ENCODE measurements at regions not wholly inside any gene's neighbourhood (a gene's known extent, or its start where the extent isn't known, plus 50 kb on each side); places are given as distances from the start of the nearest gene placed in this dataset.

DNA sequence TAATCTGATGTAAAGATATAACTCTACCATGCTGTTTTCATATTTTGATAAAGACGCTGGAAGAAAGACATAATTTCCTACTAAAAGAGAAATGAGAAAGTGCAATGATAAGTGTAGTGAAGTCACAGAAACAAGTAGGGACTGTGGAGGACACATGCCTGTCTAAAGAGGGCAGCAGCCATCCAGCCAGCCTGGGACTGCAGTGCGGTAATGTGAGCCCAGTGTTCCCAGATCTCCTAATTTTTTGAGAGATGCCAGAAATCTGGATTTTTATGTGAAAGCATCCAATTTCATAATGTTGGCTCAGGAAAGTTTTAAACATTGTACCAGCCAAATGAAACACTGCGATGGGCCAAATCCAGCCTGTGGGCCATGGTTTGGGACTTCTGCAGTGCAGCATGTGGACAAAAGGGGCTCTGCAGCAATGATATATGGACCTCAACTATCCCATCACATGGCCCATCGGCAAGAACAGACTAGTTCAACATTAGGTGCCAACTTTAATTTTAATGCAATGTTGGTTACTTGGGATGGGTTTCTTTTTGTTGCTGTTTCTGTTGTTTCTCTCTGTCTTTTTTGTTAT, 329.5 kb downstream of the LTN1 start:
- no peak for DNase-seq
- Histone ChIP-seq H3K4me1 (no peaks in the 10 kb centered on the region), H3K4me3 (no peak overlapping the region), H3K27me3 (no peaks in the 10 kb centered on the region), H3K27ac (no peak overlapping the region), H3K36me3 (no peaks in the 10 kb centered on the region), H3K9me3 (no peaks in the 10 kb centered on the region)
- no peak for ATAC-seq
- intact Hi-C loops (cut with DNase I) = no loop called here
- TF ChIP-seq, protein P1, sequence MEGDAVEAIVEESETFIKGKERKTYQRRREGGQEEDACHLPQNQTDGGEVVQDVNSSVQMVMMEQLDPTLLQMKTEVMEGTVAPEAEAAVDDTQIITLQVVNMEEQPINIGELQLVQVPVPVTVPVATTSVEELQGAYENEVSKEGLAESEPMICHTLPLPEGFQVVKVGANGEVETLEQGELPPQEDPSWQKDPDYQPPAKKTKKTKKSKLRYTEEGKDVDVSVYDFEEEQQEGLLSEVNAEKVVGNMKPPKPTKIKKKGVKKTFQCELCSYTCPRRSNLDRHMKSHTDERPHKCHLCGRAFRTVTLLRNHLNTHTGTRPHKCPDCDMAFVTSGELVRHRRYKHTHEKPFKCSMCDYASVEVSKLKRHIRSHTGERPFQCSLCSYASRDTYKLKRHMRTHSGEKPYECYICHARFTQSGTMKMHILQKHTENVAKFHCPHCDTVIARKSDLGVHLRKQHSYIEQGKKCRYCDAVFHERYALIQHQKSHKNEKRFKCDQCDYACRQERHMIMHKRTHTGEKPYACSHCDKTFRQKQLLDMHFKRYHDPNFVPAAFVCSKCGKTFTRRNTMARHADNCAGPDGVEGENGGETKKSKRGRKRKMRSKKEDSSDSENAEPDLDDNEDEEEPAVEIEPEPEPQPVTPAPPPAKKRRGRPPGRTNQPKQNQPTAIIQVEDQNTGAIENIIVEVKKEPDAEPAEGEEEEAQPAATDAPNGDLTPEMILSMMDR (IDR thresholded peaks at IDR 0.05) = no peak

DNA sequence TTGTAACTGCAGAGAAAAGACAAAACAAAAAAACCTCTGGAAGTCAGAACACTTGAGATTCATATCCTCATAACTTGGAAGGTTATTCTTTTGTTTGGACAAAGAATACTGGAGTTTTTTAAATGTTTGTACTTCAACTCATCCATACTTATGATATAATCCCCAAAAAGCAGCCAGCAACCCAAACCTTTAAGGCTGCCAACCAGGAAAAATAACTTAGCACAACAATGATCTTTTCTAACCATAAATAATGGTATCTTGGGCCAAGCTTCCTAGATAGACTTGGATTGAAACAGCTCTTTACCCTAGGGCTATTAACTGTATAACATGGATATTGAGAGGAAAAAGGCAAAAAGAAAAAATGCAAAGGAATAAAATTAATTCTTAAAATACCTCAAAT, 335.1 kb downstream of the LTN1 start:
- Histone ChIP-seq H3K36me3 (no peaks in the 10 kb centered on the region), H3K27me3 (no peaks in the 10 kb centered on the region), H3K27ac (no peak overlapping the region), H3K4me1 (no peaks in the 10 kb centered on the region), H3K4me3 (no peak overlapping the region), H3K9me3 (no peaks in the 10 kb centered on the region)
- intact Hi-C loops (cut with DNase I) = no loop called here
- no peak for ATAC-seq
- TF ChIP-seq, protein P1 (IDR thresholded peaks at IDR 0.05) = no peak
- DNase-seq = no peak

DNA sequence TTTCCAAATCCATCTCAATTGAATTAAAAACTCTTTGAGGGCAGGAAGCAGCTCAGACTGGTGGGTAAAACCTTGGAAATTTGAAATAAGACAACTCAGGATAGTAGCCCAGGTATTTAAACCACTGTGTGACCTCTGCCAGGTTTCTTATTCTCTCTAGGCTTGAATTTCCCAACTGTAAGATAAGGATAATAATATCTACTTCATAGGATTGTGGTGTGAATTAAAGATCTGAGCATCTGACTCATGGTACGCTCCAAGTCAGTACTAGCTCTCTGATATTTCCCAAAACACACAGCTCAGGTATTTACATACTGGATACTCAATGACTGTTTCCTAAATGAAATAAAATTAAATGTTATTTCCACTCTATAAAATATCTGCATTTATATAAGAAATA, 337.2 kb downstream of the LTN1 start:
- Histone ChIP-seq H3K36me3 (no peaks in the 10 kb centered on the region), H3K4me1 (no peaks in the 10 kb centered on the region), H3K27me3 (no peaks in the 10 kb centered on the region), H3K27ac (no peak overlapping the region), H3K9me3 (no peaks in the 10 kb centered on the region), H3K4me3 (no peak overlapping the region)
- ATAC-seq = no peak
- intact Hi-C loops (cut with DNase I) = no loop called here
- TF ChIP-seq, protein P1 (IDR thresholded peaks at IDR 0.05) = no peak
- no peak for DNase-seq

DNA sequence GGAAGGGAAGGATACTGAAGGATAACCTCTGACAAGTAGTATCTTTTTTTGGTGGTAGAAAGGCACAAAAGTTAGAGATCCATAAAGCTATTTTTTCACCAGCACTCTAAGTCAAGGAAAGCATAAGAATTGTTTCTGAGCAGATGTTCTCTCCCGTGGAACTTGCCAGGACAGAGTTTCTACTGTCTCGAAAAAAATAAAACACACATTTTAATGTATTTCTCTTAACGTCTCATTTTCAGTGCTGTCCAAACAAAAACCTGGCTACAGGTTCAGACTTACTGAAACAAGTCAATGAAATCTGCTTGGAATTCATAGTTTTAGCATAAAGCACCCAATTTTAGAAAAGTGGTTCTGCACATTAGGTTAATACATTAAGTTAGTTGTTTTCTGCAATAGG, 338.3 kb downstream of the LTN1 start:
- Histone ChIP-seq H3K9me3 (no peaks in the 10 kb centered on the region), H3K36me3 (no peaks in the 10 kb centered on the region), H3K4me3 (no peak overlapping the region), H3K4me1 (no peaks in the 10 kb centered on the region), H3K27ac (no peak overlapping the region), H3K27me3 (no peaks in the 10 kb centered on the region)
- DNase-seq (no peak), ATAC-seq (no peak)
- TF ChIP-seq, protein P1 (IDR thresholded peaks at IDR 0.05) = no peak
- intact Hi-C loops (cut with DNase I) = no loop called here

DNA sequence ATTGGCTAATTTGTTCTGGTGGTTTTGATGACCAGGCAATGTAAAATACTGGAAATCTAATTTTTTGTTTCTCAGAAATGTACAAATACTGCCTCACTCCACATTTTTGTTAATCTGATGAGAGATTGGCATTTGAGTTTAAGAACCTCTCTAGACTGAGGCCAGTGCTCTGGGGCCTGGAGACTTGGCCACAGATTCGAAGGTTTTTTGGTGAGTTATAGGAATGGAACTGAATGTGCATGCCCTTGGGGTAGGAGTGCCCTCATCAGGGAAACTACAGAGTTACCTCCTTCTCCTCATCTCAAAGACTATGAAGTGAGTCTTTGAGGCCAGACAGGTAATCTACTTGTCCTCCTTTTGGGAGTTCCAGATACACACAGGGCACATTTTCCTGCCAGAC, 347.9 kb downstream of the LTN1 start:
- Histone ChIP-seq H3K4me1 (no peaks in the 10 kb centered on the region), H3K9me3 (no peaks in the 10 kb centered on the region), H3K4me3 (no peak overlapping the region), H3K36me3 (no peaks in the 10 kb centered on the region), H3K27ac (no peak overlapping the region), H3K27me3 (no peaks in the 10 kb centered on the region)
- intact Hi-C loops (cut with DNase I) = no loop called here
- DNase-seq = no peak
- TF ChIP-seq, protein P1 (IDR thresholded peaks at IDR 0.05) = no peak
- ATAC-seq = no peak

Measured in left lung (tissue), 4 donors.